AG04450 (cell line): ENCODE measurements at regions not wholly inside any gene's neighbourhood (a gene's known extent, or its start where the extent isn't known, plus 50 kb on each side); places are given as distances from the start of the nearest gene placed in this dataset.
"Not testable (repeated sequence)": the region's sequence is repeated elsewhere in the genome, so short reads cannot be mapped to it uniquely, and the experiment has no call there.

Experiments
- CTCF ChIA-PET: fragments of 300-600, 350-600 bp; formaldehyde crosslinking; extraction: SDS; loops from one replicate; lab custom pipeline; 2022; ENCODE audit warnings: antibody characterized with exemption, inconsistent platforms; lab: Charles Lee
- POLR2A ChIA-PET: fragments of 350-600 bp; formaldehyde crosslinking; extraction: SDS; loops from one replicate; lab custom pipeline; 2021; ENCODE audit warnings: antibody characterized with exemption, inconsistent platforms; lab: Yijun Ruan, JAX
- DNase-seq: peaks from one replicate; pipeline ENCODE4 v3.0.0-alpha.2; 2011; ENCODE audit warnings: low read depth, low spot score
- H3K27ac ChIP-seq: one replicate; pipeline ENCODE4 v1.5.1; 2012; ENCODE audit warnings: low read depth, low read length, control low read depth
- H3K27me3 ChIP-seq: one replicate; pipeline ENCODE4 v1.6.0; 2012; ENCODE audit warnings: low read length; ENCODE audit not compliant: control insufficient read depth, insufficient read depth
- H3K4me3 ChIP-seq: 2 replicates; pipeline ENCODE4 v1.5.1; 2011; ENCODE audit warnings: mild to moderate bottlenecking, low read depth, low read length, control low read depth
- H3K9me3 ChIP-seq: 2 replicates; pipeline ENCODE4 v1.5.1; 2012; ENCODE audit warnings: low read length; ENCODE audit not compliant: control insufficient read depth, insufficient read depth
- CTCF ChIP-seq: IDR thresholded peaks from 2 replicates; pipeline ENCODE4 v1.5.1; 2011; ENCODE audit warnings: low read depth, low read length, control low read depth, inconsistent platforms

DNA sequence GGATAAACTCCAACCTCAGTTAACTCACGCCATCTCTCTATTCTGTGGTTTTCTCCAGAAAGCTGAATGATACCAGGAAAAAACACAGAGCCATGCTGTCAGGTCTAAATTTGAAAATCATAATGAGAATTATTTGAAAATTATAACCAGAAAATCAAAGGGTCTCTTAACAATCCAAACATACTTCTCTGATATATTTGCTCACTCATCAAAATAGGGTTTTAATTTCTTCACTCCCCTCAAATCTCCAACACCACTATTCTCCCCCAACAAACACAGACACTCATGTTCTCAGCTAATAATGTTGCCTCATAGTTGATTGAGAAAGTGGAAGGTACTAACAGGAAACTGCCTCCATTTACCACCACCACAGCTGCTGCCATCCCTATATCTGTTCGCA lies 375.5 kb downstream of the TLE1 start:
- POLR2A ChIA-PET = no interaction called here
- H3K27me3 ChIP-seq = no peaks in the 10 kb centered on the region
- no peaks in the 10 kb centered on the region for H3K9me3 ChIP-seq
- DNase-seq = no peak
- CTCF ChIA-PET = no interaction called here
- no peak for TF ChIP-seq CTCF
- no peak overlapping the region for H3K27ac ChIP-seq
- no peak overlapping the region for H3K4me3 ChIP-seq

DNA sequence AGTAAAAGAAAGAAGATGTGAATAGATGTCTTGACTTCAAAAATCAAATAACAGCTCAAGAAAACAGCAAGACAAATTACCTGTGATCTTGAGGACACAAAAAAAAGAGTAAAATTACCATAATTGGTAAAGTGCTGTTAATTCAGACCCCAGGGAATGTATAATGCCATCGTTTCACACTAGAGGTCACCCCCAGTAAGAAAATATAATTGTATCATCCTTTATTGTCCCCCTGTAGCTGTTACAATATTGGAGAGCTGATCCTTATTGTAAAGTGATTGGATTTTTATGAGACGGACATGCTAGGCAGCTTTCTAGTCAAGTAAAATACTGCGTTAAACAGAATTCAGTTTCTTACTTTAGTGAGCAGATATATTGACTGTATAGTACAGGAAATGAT lies 377.0 kb downstream of the TLE1 start:
- TF ChIP-seq CTCF = no peak; the same call in 1 of the 2 replicates
- ChIA-PET CTCF (no interaction called here), POLR2A (interaction anchor here (0.6 kb wide), 1 partner anchor 514 kb away, joined by 3 read pairs; no protein-coding TSS in a partner anchor)
- DNase-seq = no peak
- Histone ChIP-seq H3K27me3 (no peaks in the 10 kb centered on the region), H3K9me3 (peaks cover 3% of the 10 kb centered on the region; the same call in 1 of the 2 replicates), H3K27ac (no peak overlapping the region), H3K4me3 (no peak overlapping the region)

DNA sequence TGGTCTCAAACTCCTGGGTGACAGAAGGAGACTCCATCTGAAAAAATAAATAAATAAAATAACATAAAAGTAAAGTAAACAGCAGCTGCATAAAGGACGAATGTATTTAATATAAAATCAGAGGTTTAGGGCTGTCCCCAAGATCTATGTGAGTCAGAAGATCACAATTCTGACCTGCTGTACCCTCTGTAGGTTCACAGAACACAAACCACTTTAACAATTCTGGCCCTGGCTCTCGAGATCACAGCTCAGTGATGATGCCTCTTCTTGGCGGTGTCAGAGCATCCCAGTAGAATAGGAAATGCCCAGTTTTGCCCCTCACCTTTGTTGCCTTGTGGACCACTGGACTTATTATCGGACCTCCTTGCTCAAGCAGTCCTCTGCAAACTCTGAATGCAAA lies 380.9 kb downstream of the TLE1 start:
- Histone ChIP-seq H3K4me3 (no peak overlapping the region), H3K9me3 (peaks cover 3% of the 10 kb centered on the region; the same call in 1 of the 2 replicates), H3K27me3 (no peaks in the 10 kb centered on the region), H3K27ac (no peak overlapping the region)
- ChIA-PET CTCF (no interaction called here), POLR2A (no interaction called here)
- TF ChIP-seq CTCF = no peak
- no peak for DNase-seq

- POLR2A ChIA-PET, H3K9me3 ChIP-seq, H3K4me3 ChIP-seq, H3K27ac ChIP-seq, CTCF ChIA-PET, DNase-seq, H3K27me3 ChIP-seq: not testable (repeated sequence)
Observed at GRCh38 chr9:81307791-81308190, 381.6 kb downstream of the TLE1 start.

DNA sequence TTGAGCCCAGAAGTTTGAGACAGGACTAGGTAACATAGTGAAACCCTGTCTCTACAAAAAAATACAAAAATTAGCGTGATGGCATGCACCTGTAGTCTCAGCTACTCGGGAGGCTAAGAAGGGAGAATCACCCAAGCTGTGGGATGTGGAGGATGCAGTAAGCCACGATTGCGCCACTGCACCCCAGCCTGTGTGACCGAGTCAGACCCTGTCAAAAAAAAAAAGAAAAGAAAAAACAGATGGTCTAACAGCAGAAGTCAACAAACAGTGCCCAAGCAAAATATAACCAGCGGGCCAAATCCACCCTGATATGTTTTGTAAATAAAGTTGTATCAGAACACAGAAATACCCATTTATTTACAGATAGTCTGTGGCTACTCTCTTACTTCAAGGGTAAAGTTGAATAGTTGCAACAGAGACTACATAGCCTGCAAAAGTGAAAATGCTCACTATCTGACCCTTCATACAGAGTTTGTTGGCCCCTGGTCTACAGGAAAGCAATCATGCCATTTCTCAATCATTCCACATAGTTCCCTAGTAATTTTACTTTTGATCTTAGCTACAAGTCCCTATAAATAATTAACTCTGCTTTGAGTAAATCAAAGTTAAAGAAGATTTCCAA lies 383.7 kb downstream of the TLE1 start:
- Histone ChIP-seq H3K4me3 (no peak overlapping the region), H3K27me3 (no peaks in the 10 kb centered on the region), H3K9me3 (peaks cover 3% of the 10 kb centered on the region; the same call in 1 of the 2 replicates), H3K27ac (no peak overlapping the region)
- ChIA-PET CTCF (no interaction called here), POLR2A (no interaction called here)
- no peak for DNase-seq
- no peak for TF ChIP-seq CTCF
